Loucy (cell line): ENCODE measurements at regions not wholly inside any gene's neighbourhood (a gene's known extent, or its start where the extent isn't known, plus 50 kb on each side); places are given as distances from the start of the nearest gene placed in this dataset.
A peak's percentile ranks its signal among the peaks of the same experiment; 100 is the strongest.

ENCODE experiments used
- EZH2phosphoT487 ChIP-seq: fragments of 200-600 bp; IDR thresholded peaks from 2 replicates; pipeline ENCODE4 v1.6.1; 2018; ENCODE audit warnings: antibody characterized with exemption, mild to moderate bottlenecking, moderate library complexity, borderline replicate concordance
- TF ChIP-seq, protein P1 (sequence below): fragments of 200-600 bp; sonication (generic); conservative IDR thresholded peaks from 2 replicates; pipeline ENCODE4 v1.5.1; 2014; ENCODE audit warnings: mild to moderate bottlenecking, antibody characterized with exemption, low read length

DNA sequence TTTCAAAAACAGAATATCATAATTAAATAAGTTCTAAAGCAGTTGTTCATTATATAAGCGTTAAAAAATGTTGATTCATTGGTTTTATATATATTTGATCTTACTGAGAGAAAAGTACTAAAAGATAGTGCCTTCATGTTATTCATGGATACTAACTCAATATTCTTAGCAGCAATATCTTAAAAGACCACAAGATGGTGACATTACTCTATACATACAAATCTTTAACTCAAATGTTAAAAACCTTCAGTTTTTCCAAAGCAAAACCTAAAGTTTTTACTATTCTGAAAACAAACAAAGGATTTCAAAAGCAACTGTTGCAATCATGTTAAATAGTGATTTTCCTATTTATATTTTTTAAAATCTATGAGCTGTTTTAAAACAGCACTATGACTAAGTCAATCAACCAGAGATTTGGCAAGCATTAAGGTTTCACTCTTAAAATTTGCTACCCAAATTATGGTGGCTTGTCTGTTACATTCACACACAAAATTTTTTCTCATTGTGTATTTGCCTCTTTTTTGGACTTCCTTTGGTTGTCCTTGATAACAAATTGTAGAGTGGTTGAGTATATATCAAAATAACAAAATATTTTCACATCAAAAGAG lies 50.1 kb upstream of the RERGL start:
- TF ChIP-seq, protein P1, sequence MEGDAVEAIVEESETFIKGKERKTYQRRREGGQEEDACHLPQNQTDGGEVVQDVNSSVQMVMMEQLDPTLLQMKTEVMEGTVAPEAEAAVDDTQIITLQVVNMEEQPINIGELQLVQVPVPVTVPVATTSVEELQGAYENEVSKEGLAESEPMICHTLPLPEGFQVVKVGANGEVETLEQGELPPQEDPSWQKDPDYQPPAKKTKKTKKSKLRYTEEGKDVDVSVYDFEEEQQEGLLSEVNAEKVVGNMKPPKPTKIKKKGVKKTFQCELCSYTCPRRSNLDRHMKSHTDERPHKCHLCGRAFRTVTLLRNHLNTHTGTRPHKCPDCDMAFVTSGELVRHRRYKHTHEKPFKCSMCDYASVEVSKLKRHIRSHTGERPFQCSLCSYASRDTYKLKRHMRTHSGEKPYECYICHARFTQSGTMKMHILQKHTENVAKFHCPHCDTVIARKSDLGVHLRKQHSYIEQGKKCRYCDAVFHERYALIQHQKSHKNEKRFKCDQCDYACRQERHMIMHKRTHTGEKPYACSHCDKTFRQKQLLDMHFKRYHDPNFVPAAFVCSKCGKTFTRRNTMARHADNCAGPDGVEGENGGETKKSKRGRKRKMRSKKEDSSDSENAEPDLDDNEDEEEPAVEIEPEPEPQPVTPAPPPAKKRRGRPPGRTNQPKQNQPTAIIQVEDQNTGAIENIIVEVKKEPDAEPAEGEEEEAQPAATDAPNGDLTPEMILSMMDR, result peak; percentile 71
- no peak for TF ChIP-seq EZH2phosphoT487
